NCI-H526 treated with DMSO at 0.1 percent for 48 hours (cell line): ENCODE measurements at regions not wholly inside any gene's neighbourhood (a gene's known extent, or its start where the extent isn't known, plus 50 kb on each side); places are given as distances from the start of the nearest gene placed in this dataset.

Experiments
- DNase-seq: peaks from one replicate; lab custom pipeline; 2025; lab: John Stamatoyannopoulos, UW

DNA sequence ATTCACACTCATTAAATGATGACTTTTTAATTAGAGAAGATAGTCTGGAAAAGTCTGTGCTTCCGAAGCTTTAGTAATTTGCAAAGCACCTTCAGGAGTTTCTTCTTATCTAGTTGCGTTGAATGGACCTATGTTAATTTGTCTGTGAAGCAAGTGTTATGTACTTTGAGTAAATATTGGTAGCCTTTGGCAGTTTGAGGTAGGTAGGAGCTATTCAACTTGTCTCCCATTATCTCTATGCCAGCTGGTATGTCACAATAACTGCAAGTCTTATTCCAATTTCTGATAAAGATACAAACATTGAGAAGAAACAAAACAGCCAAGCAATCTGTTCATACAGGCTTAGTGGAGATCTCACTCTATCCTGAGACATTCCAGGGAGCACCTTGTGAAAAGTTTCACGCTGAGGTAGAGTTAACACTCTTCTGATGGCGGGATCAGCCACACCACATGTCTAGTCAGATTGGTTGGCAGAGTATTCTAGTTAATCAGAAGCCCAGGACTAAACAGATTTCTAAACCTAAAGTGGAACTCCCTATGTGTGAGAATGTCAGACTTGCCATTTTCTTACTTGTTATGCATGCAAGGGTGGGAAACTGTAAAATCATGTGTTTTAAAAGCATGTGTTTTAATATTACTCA is 219.8 kb upstream of the MANEA start:
- DNase-seq: no peak

DNA sequence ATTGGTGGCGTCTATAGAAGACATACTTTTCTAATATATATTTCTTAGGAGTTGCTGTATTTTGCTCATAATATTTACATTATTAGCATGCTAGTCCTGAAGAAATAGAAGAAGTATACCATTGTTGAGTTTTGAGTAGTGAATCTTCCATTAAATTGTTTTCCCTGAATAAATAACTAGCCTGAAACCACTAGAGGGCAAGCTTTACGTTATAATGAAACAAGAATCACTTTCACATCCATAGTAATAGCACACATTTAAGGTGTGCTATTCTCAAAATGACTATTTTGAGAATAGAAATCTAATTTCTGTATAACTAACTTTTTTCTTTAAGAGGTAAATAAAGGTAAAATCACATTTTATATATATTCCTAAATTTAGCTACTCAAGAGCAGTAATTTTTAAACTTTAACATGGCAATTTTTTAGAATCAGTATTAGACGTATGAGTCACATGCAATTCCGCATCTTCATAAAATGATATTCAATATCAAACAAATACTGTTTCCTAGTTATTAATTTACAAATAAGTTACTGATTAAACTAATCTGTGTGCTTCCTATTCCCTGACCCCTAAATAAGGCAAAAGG is 213.2 kb upstream of the MANEA start:
- DNase-seq: peak; percentile 25

DNA sequence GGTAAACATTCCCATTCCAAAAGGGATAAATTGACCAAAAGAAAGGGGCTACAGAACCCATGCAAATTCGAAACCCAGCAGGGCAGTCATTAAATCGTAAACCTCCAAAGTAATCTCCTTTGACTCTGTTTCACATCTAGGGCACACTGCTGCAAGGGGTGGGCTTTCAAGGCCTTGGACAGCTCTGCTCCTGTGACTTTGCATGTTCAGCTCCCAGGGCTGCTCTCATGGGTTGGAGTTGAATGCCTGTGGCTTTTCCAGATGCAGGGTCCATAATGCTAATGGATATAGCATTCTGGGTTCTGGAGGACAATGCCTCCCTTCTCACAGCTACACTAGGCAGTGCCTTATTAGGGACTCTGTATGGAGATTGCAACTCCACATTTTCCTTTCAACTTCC is 211.9 kb upstream of the MANEA start:
- no peak for DNase-seq

- no peak for DNase-seq
Measured at GRCh38 chr6:95366414-95366813, 210.9 kb upstream of the MANEA start.

GRCh38 chr6:95383878-95384277 is 193.5 kb upstream of the MANEA start:
- no peak for DNase-seq

GRCh38 chr6:95384988-95385387 is 192.3 kb upstream of the MANEA start:
- no peak for DNase-seq

GRCh38 chr6:95387845-95388244 is 189.5 kb upstream of the MANEA start:
- DNase-seq: no peak

DNA sequence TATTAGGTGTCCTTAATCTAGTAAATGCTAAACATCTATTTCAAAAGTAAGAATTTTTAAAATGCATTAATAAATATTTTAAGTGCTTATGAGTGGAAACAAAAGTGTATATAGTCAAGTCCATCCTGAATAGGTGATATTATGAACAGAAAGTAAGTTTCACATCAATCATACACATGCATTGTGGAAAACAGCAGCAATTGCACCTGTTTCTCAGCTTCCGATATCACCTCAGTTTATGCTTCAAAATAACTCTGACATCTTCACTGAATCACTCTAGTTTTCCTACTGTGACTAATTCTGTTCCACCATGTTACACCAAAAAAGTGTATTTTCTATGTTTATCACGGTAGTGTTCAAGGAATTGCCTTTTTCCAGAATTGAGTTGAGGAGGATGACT is 172.6 kb upstream of the MANEA start:
- no peak for DNase-seq

DNA sequence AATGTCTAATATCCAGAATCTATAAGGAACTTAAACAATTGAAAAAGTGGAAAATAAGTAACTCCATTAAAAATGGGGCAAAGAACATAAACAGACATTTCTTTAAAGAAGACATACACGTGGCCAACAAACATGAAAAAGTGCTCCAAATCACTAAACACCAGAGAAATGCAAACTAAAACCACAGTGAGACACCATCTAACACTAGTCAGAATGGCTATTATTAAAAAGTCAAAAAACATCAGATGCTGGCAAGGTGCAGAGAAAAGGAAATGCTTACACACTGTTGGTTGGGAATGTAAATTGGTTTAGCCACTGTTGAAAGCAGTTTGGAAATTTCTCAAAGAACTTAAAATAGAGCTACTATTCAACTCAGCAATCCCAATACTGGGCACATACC is 169.2 kb upstream of the MANEA start:
- no peak for DNase-seq

GRCh38 chr6:95410168-95410567 is 167.2 kb upstream of the MANEA start:
- no peak for DNase-seq

GRCh38 chr6:95413789-95414188 is 163.5 kb upstream of the MANEA start:
- no peak for DNase-seq

DNA sequence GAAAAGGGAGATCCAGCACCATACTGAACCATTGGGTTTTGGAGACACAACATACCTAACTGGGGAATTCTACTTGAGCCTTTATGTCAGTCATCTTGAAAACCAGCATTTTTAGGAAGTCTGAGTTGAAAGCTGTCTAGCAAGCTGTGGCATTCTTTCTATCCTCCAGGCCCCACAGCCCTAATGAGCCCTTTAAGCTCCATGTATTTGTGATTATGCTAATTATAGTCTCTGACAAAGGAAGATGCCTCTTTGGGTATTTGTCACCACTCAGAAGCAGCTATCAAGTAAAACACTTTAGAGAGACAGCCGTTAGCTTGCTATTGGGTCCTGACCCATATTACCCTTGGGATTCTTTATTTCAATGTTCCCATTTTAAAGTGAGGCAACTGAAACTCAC is 159.5 kb upstream of the MANEA start:
- DNase-seq: no peak

DNA sequence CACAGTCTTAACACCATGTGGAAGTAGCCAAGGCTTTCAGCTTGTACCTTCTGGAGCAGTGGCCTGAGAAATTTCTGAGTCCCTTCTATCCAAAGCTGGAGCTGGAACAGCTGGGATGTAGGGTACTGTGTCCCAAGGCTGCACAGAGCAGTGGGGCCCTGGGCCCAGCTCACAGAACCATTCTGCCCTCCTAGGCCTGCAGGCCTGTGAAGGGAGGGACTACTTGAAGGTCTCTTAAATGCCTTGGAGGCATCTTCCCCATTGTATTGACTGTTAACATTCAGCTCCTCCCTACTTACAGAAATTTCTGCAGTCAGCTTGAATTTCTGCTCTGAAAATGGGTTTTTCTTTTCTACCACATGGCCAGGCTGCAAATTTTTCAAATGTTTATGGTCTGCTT is 156.5 kb upstream of the MANEA start:
- DNase-seq: no peak

- no peak for DNase-seq
Measured at GRCh38 chr6:95423331-95423730, 154.0 kb upstream of the MANEA start.

DNA sequence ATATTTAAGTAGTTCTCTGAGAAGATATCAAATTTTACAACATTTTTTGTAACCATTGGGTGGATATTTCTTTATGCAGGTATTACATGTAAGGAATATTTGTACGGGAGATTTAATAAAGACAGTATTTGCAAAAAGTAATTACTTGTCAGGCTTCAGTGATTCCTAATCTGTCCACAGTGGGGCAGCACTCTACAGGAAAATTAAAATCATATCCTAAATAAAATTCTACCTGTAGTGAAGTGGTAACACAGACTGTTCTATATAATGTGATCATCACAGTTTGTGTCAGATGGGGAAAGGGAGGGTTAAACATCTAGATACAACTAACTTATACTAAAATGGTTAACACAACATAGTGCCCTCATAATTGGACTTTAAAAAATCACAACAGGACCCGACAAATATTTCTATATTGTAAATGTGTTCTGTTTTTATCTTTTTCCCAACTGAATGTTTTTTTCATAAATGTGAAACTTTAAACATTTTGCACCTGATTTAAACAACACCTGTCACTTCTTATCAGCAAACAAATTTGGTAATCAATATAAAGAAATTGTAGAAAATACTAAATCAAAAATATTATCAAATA is 145.6 kb upstream of the MANEA start:
- peak; percentile 40 for DNase-seq

- no peak for DNase-seq
Measured at GRCh38 chr6:95439741-95440140, 137.6 kb upstream of the MANEA start.

DNA sequence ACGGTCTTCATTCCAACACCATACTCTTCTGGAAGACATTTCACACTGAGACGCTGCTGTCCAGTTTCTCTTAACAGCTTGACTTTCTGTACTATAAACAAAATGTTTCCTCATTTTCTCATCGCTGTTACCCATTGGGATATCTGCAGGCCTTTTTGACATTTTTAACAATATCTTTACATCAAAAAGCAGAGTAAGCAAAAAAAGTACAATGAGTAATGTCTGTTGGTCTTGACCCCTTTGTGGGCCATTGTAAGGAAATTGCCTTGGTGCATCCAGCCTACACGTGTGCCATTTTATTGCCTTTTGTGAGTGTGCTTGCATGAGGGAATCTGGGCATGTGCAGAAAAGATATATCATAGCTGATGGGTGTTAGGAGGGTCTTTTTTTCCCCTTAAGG is 129.1 kb upstream of the MANEA start:
- no peak for DNase-seq

GRCh38 chr6:95469511-95469910 is 107.8 kb upstream of the MANEA start:
- DNase-seq: no peak

DNA sequence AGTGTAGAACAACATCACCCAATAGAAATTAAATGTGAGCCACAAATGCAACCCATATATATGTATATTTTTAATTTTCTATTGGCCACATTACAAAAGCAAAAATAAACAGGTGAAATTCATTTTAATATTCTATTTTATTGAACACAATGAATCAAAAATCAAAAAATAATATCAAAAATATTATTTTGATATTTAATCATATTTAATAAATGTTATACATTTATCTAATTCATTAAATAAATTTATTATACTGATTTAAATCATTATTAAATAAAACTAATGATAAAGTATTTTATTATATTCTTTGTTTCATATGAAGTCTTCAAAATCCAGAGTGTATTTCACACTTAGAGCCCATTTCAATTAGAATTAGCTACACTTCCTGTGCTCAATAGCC is 98.4 kb upstream of the MANEA start:
- no peak for DNase-seq

- no peak for DNase-seq
Measured at GRCh38 chr6:95487817-95488216, 89.5 kb upstream of the MANEA start.

DNA sequence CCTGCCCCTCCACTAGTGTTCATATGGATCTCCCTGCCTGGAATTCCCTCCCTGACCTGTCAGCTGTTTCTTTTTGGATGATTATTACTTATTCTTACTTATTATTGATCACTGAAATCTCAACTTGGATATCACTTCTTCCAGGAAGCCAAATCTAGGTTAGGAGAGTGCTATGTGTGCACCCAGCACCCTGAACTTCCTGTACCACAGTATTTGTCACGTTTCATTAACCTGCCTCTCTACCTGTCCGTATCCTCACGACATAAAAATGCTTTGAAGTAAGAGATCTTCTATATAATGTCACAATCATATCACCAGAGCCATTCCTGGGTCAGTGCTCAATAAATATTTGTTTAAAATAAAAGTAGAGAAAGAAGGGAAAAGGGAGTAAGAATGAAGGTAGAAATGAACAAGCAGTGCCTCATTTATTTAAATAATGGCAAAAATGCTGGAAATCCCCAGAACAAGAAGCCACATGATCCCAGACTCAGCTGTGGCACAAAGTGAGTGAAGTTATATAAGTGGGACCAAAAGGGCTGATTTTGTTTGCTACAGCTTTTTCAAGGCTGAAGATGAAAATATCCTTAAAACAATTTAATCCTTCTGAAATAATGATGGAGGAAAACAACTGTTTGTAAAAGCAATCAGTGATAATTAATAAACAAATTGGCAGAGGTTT is 88.0 kb upstream of the MANEA start:
- DNase-seq: no peak

DNA sequence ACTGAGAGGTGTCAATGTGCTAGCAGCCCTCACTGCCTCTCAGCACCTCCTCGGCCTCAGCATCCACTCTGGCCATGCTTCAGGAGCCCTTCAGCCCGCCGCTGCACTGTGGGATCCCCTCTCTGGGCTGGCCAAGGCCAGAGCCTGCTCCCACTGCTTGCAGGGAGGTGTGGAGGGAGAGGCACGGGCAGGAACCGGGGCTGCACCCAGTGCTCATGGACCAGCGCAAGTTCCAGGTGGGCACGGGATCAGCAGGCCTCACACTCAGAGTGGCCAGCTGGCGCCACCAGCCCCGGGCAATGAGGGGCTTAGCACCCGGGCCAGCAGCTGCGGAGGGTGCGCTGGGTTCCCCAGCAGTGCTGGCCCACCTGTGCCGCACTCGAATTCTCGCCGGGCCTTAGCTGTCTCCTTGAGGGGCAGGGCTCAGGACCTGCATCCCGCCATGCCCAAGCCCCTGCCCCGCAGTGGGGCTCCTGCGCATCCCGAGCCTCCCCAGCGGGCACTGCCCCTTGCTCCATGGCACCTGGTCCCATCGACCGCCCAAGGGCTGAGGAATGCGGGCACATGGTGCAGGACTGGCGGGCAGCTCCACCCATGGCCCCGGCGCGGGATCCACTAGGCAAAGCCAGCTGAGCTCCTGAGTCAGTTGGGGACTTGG is 80.4 kb upstream of the MANEA start:
- no peak for DNase-seq
